CD4-positive, alpha-beta T cell treated with Interleukin-4 for 4 hours (primary cell): ENCODE measurements at regions not wholly inside any gene's neighbourhood (a gene's known extent, or its start where the extent isn't known, plus 50 kb on each side); places are given as distances from the start of the nearest gene placed in this dataset.

Source experiments
- DNase-seq: peaks from one replicate; pipeline ENCODE4 v3.0.0-alpha.2; 2020

DNA sequence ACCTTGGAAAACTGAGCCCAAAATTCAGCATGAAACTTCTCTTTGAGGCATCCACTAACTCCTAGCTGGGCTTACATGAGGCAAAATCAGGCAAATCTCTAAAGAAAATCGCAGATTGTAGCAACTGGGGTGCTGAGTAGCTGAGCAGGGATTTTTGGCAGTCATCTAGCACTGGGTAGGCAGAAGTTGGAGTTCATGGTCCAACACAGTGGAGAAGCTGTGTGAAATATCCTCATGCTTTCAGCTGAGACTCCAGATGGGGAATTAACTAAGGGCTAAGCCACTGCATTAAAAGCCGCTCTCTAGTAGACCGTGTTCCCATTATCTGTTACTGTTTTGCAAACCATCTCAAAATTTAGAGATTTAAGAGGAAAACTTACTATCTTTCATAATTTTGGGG is 240.1 kb upstream of the PHYHIPL start:
- DNase-seq, result no peak

DNA sequence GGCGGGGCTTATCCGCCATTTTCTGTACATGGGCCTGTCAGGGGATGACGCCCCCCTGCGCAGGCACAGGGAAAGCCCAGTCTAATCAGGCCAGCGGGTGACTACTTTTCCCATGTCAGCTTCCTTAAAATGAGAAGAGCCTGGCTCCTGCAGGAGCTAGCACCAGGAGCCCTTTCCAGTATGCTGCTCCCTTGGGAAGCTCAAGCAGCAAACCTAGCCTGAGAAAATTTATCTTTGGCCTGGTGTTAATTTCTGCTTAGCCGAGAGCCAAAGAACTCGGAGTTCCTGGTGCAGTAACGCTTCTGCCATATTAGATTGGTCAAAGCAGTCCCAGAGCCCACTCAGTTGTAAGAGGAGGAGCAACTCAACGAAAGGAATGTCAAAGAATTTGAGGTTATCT is 239.0 kb upstream of the PHYHIPL start:
- DNase-seq, result no peak

DNA sequence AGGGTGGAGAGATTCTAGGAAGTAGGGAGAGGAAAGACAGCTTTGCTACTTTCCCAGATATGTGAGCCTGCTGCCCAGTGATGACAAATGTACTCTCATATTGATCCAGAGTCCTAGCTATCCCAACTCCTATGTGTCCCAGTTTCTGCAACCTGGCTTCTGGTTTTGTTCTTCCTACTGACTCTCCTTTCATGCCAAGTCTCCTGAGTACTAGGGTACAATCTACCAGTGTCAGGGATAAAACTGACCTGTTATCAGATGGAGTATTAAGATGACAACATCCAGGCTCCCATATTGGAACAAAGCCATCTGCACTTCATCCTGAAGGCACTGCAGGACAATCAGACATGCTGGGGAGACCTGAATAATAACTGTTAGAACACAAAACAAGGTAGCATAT is 233.7 kb upstream of the PHYHIPL start:
- DNase-seq, result no peak

DNA sequence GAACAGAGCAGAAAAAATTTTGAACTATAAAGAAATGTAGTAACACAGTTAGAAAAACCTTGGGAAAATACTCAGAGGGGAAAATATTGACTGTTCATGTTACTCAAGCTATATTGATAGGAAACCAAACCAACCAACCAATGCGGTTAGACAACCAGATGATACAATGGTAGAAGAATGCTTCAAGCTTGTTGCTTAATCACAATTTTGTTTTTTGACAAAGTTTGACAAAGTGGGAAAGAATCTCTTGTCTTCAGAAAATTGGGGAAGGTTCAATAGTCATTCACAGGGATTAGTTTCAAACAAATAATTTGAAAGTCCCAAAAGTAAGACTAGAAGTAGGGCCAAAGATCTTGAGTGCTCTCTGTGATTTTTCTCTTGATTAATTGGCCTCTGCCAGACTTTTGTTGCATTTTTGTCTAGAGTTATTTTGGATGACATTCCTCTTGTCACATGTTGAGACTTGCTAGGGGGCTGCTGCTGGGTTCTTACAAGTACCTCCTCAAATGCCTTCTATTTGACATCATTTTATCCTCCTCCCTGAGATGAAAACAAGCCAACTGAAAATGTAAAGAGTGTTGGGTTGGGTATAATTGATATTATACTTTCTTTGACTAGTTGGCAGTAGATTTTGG is 233.1 kb upstream of the PHYHIPL start:
- no peak for DNase-seq

DNA sequence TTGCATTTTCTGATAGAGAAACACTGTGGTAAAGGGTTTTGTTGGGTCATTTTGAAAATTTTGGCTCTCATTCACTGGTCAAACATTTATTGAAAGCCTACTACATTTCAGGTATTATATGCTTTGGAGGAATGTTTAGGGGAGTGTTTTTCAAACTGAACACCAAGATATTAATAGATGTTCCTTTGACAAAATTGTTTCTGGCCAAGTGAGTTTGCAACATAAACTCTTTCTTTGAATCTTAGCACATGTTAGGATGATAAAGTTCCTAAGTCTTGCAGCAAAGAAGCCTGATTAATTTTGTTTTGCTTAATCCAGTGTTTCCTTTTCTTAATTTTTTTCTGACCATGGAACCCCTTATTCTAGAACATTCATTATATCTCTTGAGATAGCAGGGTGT is 232.5 kb upstream of the PHYHIPL start:
- DNase-seq, result no peak

DNA sequence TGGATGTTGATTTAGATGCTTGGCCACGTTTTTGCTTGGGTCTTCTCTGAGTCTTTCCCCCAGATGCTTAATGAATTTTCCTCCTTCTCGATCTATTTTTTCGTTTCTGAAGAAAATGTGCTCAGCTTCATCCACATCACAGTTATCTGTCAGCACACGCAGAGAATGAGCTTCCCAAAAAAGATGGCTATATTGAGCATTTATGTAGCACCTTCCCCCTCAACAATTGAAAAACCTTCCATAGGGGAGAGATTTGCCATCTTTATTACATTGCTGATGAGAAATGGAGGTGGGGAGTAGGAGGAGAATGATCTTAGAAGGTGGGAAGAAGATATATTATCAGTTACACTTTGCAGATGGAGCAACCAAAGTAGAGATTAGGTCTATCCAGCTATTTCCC is 228.1 kb upstream of the PHYHIPL start:
- no peak for DNase-seq

DNA sequence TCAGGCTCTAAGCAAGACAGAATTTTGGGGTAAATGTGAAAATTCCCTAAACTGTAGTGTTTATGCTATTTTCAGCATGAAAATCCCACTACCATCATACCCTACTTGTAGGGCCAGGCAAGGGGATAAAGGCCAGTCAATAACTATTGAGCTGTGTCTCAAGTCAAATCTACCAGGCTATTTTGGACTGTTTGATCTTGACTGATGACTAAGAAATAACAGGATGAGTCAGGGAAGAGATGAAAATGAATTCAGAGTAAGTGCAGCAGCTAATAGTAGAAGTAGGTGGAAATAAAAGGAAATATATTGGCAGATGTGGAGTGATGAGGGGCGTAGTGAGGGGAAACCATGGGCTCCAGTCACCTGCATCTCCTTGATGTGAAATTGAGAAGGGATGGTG is 225.8 kb upstream of the PHYHIPL start:
- no peak for DNase-seq

DNA sequence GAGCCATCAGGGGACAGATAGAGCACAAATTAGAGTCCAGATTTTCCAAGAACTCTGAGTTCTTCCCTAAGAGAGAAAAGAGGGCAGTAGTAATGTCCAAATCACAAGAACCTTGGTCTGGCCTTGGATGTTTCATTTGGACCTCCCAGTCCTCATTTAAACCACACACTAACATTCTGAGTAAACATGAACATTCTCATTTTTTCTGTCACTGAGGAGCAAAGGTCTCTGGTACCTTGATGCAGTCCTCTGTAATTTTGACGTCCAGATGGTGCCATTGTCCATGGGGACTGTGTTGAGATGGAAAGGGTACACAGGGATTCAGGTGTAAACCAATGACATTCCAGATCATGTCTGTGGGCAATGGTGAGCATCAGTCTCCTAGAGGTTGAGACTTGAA is 225.4 kb upstream of the PHYHIPL start:
- no peak for DNase-seq

DNA sequence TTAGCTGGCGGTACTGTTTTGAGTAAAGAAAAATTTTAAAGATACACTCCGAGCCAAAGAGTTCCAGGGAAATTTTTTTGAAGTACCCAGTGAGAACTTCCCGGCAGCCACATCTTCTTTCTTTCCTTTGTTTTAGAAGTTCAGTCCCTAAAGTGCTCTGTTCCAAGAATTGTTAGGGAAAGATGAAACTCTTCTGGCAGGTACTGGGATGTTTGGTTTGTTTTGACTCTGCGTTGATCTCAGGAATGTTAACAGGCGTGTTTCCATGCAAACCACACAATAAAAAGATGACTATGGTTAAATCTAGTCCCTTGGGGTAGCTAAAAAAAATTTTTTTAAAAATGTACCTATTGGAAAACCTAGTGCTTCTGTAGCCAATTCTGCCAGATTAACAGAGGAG is 224.7 kb upstream of the PHYHIPL start:
- DNase-seq, result no peak

DNA sequence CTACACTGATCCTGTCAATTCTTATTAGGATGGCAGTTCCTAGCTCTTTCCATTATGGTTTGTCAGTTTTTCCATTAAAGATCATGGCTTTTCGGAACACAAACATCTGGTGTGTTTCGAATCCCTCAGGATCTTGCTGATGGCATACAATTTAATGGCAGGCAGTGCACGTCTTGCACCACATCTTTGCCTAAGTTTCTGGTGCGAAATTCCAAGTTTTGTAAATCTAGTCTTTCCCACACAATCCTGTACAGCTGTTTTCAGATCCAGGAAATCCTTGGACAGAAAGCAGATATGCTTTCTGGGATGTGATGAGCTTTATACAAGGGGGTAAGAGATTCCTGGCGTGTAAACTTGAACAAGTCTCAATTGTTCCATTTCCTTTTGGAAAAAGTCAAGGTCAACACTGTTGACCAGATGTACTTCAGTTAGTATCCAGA is 224.3 kb upstream of the PHYHIPL start:
- no peak for DNase-seq

DNA sequence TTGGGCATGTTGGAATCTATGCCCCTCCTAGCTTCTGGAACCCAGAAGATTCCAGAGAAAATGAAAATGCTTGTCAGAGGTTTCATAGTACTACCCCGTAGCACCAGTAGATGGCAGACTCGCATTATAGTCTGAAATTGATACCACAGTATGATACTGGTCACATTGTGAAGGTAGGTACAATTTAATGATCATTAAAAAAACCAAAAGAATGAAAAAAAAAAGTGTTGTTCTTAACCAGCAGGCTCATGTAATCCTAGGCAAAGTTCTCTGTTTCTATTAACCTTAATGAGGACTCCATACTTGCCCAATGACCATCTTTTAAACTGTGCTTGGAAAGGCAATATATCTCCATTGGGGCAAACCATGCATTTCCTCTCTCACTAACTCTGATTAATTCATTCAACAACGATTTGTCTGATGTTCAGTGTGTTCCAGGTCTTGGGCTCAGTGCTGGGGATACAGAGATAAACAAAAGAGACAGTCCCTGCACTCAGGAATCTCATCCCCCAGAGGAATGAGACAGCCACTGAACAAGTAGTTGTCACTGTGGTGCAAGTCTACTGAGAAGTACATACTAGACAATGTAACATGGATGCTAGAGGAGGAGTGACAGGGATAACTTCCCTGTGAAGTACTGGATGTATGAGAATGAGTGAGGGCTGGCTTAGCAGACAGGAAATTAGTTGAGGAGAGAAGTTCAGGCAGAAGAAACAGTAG is 223.5 kb upstream of the PHYHIPL start:
- DNase-seq, result peak; percentile 3

DNA sequence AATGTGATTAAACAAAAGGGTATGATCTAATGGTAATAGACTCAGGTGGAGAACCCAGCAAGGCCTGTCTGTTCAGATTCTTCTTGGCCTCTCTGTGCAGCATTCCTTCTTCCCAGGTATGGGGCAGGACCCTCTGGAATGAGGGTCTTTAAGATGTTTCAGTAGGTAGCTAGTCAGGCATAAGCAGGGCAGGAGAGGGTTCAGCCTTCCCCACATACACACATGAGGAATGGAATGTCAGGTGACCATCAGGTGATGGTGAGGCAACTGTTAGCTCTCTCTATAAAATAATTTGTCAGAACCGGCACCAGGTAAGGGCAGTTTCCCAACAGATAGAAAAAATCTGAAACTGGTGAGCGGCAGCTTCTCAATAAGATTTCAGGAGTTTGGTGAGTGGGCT is 222.3 kb upstream of the PHYHIPL start:
- no peak for DNase-seq

DNA sequence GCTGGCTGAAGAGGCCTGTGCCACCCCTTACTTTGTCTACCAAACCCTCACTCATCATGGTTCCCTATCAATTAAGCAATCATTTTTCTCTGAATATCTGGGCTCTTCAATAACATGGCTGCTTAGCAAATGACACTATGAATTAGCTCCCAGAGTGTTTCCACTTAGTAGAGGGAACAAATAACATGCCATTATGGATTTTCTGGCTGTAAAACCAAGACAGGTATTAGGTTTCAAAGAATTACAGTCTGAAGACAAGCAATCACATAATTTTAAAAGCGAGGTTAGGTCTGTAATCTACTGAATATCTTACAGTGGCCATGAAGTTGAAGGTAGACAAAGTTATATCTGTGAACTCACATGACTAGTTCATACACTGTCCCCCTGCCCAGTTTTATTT is 220.8 kb upstream of the PHYHIPL start:
- no peak for DNase-seq

DNA sequence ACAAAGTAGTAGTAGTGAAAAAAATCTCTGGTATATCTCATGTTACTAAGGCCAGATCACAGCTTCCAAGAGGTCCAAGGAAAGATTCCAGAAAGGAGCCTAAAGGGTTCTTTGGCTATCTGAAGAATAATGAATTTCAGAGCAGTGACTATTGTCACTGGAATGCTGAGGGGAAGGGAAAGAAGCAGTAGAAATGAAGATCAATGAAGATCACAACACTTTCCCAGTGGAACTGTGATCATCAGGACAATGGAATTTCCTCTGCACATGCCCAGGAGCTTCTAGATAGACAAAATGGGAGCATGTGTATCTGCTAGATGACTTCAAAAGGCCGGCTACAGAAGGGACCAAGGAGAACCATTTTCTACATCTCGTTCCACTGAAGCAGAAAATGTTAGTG is 219.5 kb upstream of the PHYHIPL start:
- no peak for DNase-seq

DNA sequence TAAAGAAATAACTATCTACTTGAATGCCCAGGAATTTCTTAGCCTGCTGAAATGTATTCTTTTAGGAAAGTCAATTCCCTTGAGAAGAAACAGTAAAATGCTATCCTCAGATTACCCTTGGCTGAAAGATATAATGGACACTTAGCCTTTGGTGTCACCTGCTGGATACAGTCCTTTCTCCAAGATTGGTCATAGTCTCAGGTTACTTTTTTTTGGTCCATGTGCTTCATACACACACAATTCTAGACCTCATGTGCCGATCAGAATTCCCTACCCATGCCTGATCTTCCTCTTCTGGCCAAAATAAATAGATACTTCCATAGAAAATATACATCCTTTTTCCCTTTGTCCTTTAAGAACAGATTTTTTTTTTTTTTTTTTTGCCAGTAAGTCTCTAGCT is 218.9 kb upstream of the PHYHIPL start:
- DNase-seq, result no peak

DNA sequence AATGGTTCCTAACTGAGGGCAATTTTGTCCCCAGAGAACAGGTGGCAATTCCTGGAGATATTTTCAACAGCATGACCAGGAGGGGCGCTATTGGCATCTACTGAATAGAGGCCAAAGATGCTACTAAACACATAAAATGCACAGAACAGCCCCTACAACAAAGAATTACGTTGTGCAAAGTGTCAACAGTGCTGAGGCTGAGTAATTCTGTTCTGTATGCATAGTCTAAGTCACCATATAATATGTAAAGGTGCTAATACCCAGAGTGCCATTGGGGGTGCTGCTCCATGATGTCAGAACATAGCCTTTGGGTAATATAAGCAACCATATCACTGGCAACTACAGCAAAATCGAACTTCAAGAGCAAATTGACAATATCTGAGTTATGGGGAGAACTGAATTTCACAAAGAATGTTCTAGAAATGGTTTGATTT is 213.3 kb upstream of the PHYHIPL start:
- no peak for DNase-seq

DNA sequence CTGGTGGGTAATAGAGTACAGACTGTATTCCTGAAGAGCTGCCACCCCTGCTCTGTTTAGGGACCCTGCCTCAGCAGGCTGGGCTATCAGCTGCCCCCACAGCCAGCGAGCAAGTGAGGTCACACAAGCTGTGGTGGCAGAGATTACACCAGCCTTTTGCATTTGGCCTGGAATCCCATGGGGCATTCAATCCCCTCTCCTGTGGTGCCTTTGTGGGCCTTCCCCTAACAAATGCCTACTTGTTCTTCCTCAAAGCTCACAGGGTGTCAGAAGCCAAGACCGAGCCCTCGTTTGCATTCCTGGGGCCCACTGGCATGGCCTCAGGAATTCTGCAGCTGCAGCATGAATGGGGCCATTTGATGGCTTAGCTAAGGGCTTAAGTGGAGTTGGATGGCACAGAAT is 212.7 kb upstream of the PHYHIPL start:
- no peak for DNase-seq

DNA sequence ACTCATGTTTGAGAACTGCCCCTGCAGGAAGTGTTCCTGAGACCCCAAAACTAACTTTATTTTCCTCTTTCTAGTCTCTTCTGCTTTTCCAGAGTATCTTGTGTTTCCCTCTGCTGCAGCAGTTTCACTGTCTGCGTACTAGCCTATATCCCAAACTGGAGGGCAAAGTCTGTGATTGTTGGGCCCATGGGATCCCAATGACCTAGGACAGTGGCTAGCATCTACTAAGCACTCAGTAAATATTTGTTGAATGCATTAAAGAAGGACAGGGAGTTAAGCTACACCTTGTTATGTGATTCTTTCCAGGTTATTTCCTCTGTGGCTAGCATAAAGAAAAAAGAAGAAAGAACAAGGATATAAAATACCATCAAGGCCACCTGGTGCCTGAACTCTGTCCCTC is 210.6 kb upstream of the PHYHIPL start:
- no peak for DNase-seq

DNA sequence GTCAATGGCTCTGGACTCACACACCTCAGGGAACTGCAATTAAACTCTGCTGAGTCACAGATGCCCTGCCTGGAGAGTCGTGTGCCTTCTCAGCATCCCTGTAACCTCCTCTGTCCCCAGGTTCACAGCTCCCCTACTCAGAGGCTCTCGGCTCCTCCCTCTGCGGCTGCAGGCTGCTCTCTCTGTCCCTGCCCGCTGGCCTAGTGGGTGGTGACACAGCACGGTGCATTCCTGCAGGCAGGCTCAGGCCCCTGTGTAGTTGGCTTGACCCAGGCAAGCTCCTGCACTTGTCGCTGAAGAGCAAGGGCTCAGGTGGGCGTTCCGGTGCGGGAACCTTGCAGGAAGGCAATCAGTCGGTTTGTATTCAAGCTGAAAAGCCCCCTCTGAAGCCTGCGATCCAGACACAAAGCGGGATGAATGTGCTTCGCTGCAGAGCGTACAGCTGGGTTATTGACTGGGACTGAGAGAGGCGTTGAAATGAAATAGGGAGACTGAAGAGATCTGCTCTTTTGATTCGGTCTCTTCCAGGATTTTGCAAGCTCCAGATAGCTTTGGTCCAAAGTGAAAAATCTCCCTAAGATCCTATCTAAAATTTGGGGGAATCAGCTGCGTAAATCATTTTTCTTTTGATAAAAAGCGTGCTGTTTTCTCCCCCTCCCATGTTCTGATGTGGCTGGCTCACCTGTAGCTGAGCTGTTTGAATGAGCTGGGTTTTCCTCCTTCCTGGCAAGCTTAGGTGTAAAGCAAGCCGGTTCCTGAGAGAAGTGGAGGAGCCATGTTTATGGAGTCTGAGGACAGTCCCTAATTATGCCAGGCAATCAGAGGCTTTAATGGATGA is 208.7 kb upstream of the PHYHIPL start:
- no peak for DNase-seq

DNA sequence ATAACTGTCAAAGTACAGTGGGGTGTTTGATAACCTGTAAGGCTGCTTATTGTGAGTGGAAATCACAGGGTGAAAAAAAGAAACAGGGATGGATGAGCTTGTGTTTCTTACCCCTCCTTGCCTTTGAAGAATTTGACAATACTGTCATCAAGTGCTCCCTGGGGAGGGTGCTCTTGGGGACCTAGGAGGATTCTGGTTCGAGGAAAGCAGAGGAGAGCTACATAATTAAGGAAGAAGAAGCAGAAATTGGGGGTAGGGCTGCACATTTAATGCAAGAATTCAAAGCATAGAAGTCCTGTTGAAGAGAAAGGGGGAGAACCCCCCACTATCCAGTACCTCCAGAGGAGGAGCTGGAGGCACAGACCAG is 208.1 kb upstream of the PHYHIPL start:
- DNase-seq, result no peak

DNA sequence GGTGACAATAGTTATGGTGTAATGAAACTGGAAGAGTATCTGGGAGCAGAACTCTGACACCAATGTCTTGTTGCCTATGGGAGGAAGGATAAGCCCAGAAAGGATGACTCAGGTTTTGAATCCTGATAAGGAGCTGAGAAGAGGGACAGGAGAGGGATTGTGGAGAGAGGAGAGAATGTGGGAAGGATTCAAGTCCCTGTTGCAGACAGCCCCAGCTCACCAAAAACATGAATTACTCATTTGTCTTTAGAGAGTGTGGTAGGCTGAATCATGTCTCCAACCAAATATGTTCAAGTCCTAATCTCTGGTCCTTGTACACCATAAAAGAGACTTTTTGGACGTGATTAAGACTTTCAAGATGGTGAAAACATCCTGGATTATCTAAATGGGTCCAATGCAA is 206.9 kb upstream of the PHYHIPL start:
- no peak for DNase-seq

DNA sequence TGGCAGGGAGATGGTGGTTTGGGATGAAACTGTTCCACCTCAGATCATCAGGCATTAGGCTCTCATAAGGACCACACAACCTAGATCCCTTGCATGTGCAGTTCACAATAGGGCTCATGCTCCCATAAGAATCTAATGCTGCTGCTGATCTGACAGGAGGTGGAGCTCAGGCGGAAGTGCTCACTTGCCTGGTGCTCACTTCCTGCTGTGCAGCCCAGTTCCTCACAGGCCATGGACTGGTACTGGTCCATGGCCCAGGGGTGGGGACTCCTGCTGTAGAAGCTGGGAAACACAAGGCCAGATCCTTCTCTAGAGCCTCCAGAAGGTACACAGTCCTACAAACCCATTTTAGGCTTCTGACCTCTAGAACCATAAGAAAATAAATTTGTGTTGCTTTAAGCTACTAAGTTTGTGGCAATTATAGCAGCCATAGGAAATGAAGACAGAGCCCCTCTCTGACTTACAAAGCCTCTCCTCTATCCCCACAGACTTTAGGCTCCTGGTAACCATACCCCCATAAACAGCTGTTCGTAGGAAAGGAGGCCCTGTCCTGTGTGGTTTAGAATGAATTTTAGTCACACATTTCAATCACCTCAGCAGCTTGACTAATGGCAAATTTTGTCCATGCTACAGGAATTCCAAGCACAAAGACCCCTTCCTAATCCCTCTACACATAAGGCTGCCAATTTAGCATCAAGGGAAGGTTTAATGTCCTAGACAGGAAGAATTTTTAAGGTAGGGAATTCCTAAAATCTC is 206.1 kb upstream of the PHYHIPL start:
- no peak for DNase-seq

DNA sequence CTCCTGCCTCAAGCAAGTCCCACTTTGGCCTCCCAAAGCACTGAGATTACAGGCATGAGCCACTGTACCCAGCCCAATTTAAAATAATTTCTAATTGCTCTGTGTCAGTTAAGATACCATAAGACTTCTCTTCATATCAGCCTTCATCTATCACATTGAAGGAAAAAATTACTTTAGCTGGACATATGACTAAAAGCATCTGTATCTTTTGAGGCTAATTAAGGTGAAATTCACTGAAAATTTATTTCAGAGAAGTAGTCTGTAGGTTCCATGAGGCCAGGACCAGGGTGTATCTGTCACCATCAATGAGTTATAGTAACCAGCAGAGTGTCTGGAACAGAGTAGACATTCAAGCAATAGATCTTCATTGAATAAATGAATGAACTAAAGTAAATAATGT is 205.2 kb upstream of the PHYHIPL start:
- no peak for DNase-seq
